HCT116 (cell line): ENCODE measurements at regions not wholly inside any gene's neighbourhood (a gene's known extent, or its start where the extent isn't known, plus 50 kb on each side); places are given as distances from the start of the nearest gene placed in this dataset.
"Not testable (repeated sequence)": the region's sequence is repeated elsewhere in the genome, so short reads cannot be mapped to it uniquely, and the experiment has no call there.

Experiments used
- ATAC-seq: fragments of 200-7000 bp; cut with Tn5 transposase; 2 replicates; pipeline ENCODE4 v1.9.1; 2020; ENCODE audit warnings: mild to moderate bottlenecking, moderate library complexity
- BruUV-seq: library from RNA; stranded (reverse); fragments of 400-500 nt; replicated peaks from 2 replicates; lab custom pipeline; 2021; lab: Mats Ljungman, UMichigan
- CTCF ChIA-PET: fragments of 300-600 bp; sonication (Branson Sonifier 250); formaldehyde crosslinking; loops from one replicate; lab custom pipeline; 2021; ENCODE audit warnings: antibody characterized with exemption; lab: Charles Lee
- POLR2A ChIA-PET: fragments of 300-600, 350-600 bp; sonication (Branson Sonifier 250); formaldehyde crosslinking; loops from one replicate; lab custom pipeline; 2021; ENCODE audit warnings: antibody characterized with exemption; lab: Charles Lee
- RAD21 ChIA-PET, 2 experiments: fragments of 300-600 bp; sonication (Branson Sonifier 250); formaldehyde crosslinking; loops; one replicate each; lab custom pipeline; 2023; ENCODE audit warnings: low total read pairs in 2 of 2; ENCODE audit not compliant: uncharacterized antibody in 2 of 2, unreplicated experiment in 2 of 2, low non-redundant PET in 1 of 2; lab: Charles Lee
- DNase-seq: peaks from one replicate; pipeline ENCODE4 v3.0.0-alpha.2; 2010; ENCODE audit warnings: low read depth, low spot score
- H2AFZ ChIP-seq: fragments of 200-600 bp; shearing (Covaris generic), sonication (generic); 2 replicates; pipeline ENCODE4 v1.6.1; 2017; ENCODE audit warnings: low read depth, mixed run types, mixed read lengths, antibody characterized with exemption, low read length; ENCODE audit not compliant: poor library complexity, severe bottlenecking
- H3K27ac ChIP-seq: 2 replicates; pipeline ENCODE4 v1.5.1; 2012; ENCODE audit warnings: low read depth, low read length
- H3K27me3 ChIP-seq: fragments of 200-600 bp; sonication (generic); 2 replicates; pipeline ENCODE4 v1.6.1; 2016; ENCODE audit warnings: mixed run types, low read length, mixed read lengths; ENCODE audit not compliant: insufficient read depth
- H3K36me3 ChIP-seq, 2 experiments: fragments of 200-500 bp in 1 of 2; fragments of 200-600 bp in 1 of 2; sonication (Bioruptor generic) in 1 of 2; sonication (generic) in 1 of 2; 2 replicates each; pipeline versions ENCODE4 v1.5.1 to v1.6.1; 2014 to 2016; ENCODE audit warnings: low read length in 2 of 2, inconsistent platforms in 1 of 2, mixed read lengths in 1 of 2, mixed run types in 1 of 2; ENCODE audit not compliant: insufficient read depth in 2 of 2, control insufficient read depth in 1 of 2
- H3K4me1 ChIP-seq, 2 experiments: fragments of 200-600 bp in 1 of 2; sonication (generic) in 1 of 2; 2 replicates each; pipeline versions ENCODE4 v1.5.1 to v1.6.1; 2012 to 2017; ENCODE audit warnings: low read length in 2 of 2, inconsistent platforms in 1 of 2, mild to moderate bottlenecking in 1 of 2, mixed read lengths in 1 of 2, mixed run types in 1 of 2, moderate library complexity in 1 of 2; ENCODE audit not compliant: insufficient read depth in 2 of 2, control insufficient read depth in 1 of 2
- H3K4me2 ChIP-seq: fragments of 200-600 bp; sonication (generic); 2 replicates; pipeline ENCODE4 v1.6.1; 2017; ENCODE audit warnings: mixed run types, low read length, mixed read lengths
- H3K4me3 ChIP-seq, 2 experiments: fragments of 200-600 bp in 1 of 2; sonication (generic) in 1 of 2; replicated peaks in 1 of 2; 2 replicates each; pipeline ENCODE4 v1.5.1; 2011 to 2016; ENCODE audit warnings: low read length in 2 of 2, control low read depth in 1 of 2, low read depth in 1 of 2, mild to moderate bottlenecking in 1 of 2, mixed read lengths in 1 of 2, mixed run types in 1 of 2
- H3K79me2 ChIP-seq: fragments of 200-600 bp; sonication (generic); 2 replicates; pipeline ENCODE4 v1.6.1; 2017; ENCODE audit warnings: mild to moderate bottlenecking, mixed run types, low read length, moderate library complexity, mixed read lengths; ENCODE audit not compliant: insufficient read depth
- H3K9ac ChIP-seq: fragments of 200-600 bp; sonication (generic); 2 replicates; pipeline ENCODE4 v1.6.1; 2016; ENCODE audit warnings: low read length, mixed read lengths
- H3K9me2 ChIP-seq: fragments of 200-600 bp; sonication (generic), shearing (Covaris generic); 2 replicates; pipeline ENCODE4 v1.6.1; 2017; ENCODE audit warnings: mixed run types, mild to moderate bottlenecking, moderate library complexity; ENCODE audit not compliant: insufficient read depth
- H3K9me3 ChIP-seq, 2 experiments: fragments of 200-500 bp in 1 of 2; fragments of 200-600 bp in 1 of 2; sonication (Bioruptor generic) in 1 of 2; sonication (generic) in 1 of 2; 2 replicates each; pipeline ENCODE4 v1.6.1; 2014 to 2017; ENCODE audit warnings: low read length in 2 of 2, mixed read lengths in 2 of 2, inconsistent platforms in 1 of 2, low read depth in 1 of 2, mild to moderate bottlenecking in 1 of 2, mixed run types in 1 of 2, moderate library complexity in 1 of 2; ENCODE audit not compliant: control insufficient read depth in 1 of 2, insufficient read depth in 1 of 2
- H4K20me1 ChIP-seq: fragments of 200-600 bp; sonication (generic), shearing (Covaris generic); 2 replicates; pipeline ENCODE4 v1.6.1; 2017; ENCODE audit warnings: mixed run types, mild to moderate bottlenecking, moderate library complexity; ENCODE audit not compliant: insufficient read depth
- CEBPB ChIP-seq: IDR thresholded peaks from 2 replicates; pipeline ENCODE4 v1.6.1; 2012; ENCODE audit warnings: low read depth
- ELF1 ChIP-seq: IDR thresholded peaks from 2 replicates; pipeline ENCODE4 v1.6.1; 2012; ENCODE audit warnings: low read depth, borderline replicate concordance
- EZH2phosphoT487 ChIP-seq: fragments of 200-600 bp; IDR thresholded peaks from 2 replicates; pipeline ENCODE4 v1.6.1; 2018; ENCODE audit warnings: antibody characterized with exemption, borderline replicate concordance
- JUND ChIP-seq: IDR thresholded peaks from 2 replicates; pipeline ENCODE4 v1.6.1; 2012
- POLR2A ChIP-seq: IDR thresholded peaks from 2 replicates; pipeline ENCODE4 v1.7.0; 2011; ENCODE audit warnings: borderline replicate concordance; ENCODE audit not compliant: insufficient read depth, insufficient read length; ENCODE audit errors: extremely low read depth
- POLR2AphosphoS5 ChIP-seq: IDR thresholded peaks from 2 replicates; pipeline ENCODE4 v1.6.1; 2011; ENCODE audit warnings: mild to moderate bottlenecking, low read depth, low read length, moderate library complexity
- SIN3A ChIP-seq: IDR thresholded peaks from 2 replicates; pipeline ENCODE4 v1.6.1; 2012; ENCODE audit warnings: low read depth
- SP1 ChIP-seq: IDR thresholded peaks from 2 replicates; pipeline ENCODE4 v1.6.1; 2012; ENCODE audit warnings: low read depth
- SRF ChIP-seq: IDR thresholded peaks from 2 replicates; pipeline ENCODE4 v1.6.1; 2012; ENCODE audit warnings: low read depth
- TCF7L2 ChIP-seq: IDR thresholded peaks from 2 replicates; pipeline ENCODE4 v1.7.0; 2011; ENCODE audit warnings: borderline replicate concordance, inconsistent platforms; ENCODE audit not compliant: insufficient read depth, insufficient read length; ENCODE audit errors: extremely low read depth
- YY1 ChIP-seq: IDR thresholded peaks from 2 replicates; pipeline ENCODE4 v1.6.1; 2011; ENCODE audit warnings: low read length, low read depth, moderate library complexity, mild to moderate bottlenecking; ENCODE audit not compliant: insufficient replicate concordance; ENCODE audit errors: extremely low read depth
- ZFX ChIP-seq: fragments of 450-650 bp; IDR thresholded peaks from 2 replicates; pipeline ENCODE4 v1.6.1; 2017
- intact Hi-C: fragments of 100-400 bp; cut with micrococcal nuclease; formaldehyde crosslinking; loops from 2 replicates; pipeline ENCODE4 v1.10.0; 2022
- TF ChIP-seq, protein P1 (sequence below): IDR thresholded peaks from 2 replicates; pipeline ENCODE4 v1.6.1; 2012
- TF ChIP-seq, protein P2 (sequence below): IDR thresholded peaks from 2 replicates; pipeline ENCODE4 v1.6.1; 2012; ENCODE audit warnings: low read depth

DNA sequence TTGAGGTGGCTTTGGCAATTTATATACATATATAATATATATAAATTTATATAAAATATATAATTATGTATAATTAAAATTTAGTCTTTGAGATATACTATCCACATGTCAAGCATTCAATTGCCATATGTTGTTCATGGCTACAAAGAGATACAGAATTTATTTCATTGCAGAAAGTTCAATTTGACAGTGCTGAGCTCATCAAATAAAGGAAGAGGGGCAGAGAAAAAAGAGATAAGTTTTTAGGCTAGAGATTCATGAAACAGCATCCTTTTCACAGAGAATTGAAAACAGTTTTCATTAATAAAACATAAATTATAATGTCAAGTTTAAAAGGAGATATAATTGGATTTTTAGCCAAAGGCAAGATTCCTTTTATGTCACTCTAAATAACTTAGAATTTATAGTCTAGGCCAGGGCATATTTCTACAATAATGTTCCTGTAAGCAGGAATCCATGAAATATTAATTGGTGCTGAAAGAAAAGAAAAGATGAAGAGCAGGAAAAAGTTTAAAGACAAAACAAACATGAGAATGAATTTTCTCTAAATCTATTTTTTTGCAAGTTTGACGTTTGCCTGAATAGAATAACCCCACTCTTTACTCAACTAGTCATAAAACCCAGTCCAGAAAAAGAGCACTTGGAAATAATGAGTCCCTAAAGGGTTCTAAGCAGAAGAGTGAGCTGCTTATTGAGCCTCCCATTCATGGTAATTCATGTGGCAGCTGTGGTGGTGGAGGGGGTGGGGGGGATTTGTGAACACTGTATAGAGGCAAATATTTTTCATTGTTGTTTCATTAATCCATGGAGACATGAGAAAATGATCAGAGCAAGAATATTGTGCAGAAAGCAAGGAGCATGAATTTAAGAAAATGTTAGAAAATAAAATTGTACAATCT lies 1279.5 kb downstream of the CDH12 start:
- H3K27ac ChIP-seq, result no peak overlapping the region
- BruUV-seq, result no TSS peak
- H3K36me3 ChIP-seq, result no peaks in the 10 kb centered on the region

DNA sequence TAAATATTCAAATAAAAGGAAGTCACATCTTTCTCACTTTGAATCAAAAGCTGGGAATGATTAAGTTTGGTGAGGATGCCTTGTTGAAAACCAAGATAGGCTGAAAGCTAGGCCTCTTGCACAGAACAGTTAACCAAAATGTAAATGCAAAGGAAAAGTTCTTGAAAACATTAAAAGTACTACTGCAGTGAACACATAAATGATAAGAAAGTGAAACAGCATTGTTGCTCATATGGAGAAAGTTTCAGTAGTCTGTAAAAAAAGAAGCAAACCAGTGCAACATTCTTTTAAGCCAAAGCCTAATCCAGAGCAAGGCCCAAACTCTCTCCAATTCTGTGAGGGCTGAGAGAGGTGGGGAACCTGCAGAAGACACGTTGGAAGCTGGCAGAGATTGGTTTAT lies 1281.9 kb downstream of the CDH12 start:
- H3K9me2 ChIP-seq, H3K27me3 ChIP-seq, H3K4me1 ChIP-seq, H4K20me1 ChIP-seq, RAD21 ChIA-PET, H2AFZ ChIP-seq, intact Hi-C loops, H3K4me3 ChIP-seq, H3K4me2 ChIP-seq, H3K9me3 ChIP-seq, DNase-seq, H3K27ac ChIP-seq, CTCF ChIA-PET, H3K36me3 ChIP-seq, ATAC-seq, BruUV-seq, H3K9ac ChIP-seq, H3K79me2 ChIP-seq, POLR2A ChIA-PET: not testable (repeated sequence)

More for the DNA sequence above, 1279.5 kb downstream of the CDH12 start:
- no peaks in the 10 kb centered on the region for H3K9me2 ChIP-seq
- no peaks in the 10 kb centered on the region for H3K4me1 ChIP-seq
- POLR2A ChIA-PET, result no interaction called here
- TF ChIP-seq, protein P1, sequence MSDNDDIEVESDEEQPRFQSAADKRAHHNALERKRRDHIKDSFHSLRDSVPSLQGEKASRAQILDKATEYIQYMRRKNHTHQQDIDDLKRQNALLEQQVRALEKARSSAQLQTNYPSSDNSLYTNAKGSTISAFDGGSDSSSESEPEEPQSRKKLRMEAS, result no peak
- TF ChIP-seq TCF7L2 (no peak), JUND (no peak), SP1 (no peak), EZH2phosphoT487 (no peak), POLR2AphosphoS5 (no peak), ZFX (no peak), YY1 (no peak), SRF (no peak), ELF1 (no peak), SIN3A (no peak), POLR2A (no peak), CEBPB (no peak)
- TF ChIP-seq, protein P2, sequence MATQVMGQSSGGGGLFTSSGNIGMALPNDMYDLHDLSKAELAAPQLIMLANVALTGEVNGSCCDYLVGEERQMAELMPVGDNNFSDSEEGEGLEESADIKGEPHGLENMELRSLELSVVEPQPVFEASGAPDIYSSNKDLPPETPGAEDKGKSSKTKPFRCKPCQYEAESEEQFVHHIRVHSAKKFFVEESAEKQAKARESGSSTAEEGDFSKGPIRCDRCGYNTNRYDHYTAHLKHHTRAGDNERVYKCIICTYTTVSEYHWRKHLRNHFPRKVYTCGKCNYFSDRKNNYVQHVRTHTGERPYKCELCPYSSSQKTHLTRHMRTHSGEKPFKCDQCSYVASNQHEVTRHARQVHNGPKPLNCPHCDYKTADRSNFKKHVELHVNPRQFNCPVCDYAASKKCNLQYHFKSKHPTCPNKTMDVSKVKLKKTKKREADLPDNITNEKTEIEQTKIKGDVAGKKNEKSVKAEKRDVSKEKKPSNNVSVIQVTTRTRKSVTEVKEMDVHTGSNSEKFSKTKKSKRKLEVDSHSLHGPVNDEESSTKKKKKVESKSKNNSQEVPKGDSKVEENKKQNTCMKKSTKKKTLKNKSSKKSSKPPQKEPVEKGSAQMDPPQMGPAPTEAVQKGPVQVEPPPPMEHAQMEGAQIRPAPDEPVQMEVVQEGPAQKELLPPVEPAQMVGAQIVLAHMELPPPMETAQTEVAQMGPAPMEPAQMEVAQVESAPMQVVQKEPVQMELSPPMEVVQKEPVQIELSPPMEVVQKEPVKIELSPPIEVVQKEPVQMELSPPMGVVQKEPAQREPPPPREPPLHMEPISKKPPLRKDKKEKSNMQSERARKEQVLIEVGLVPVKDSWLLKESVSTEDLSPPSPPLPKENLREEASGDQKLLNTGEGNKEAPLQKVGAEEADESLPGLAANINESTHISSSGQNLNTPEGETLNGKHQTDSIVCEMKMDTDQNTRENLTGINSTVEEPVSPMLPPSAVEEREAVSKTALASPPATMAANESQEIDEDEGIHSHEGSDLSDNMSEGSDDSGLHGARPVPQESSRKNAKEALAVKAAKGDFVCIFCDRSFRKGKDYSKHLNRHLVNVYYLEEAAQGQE, result no peak
- H3K4me3 ChIP-seq, result no peak overlapping the region
- H3K27me3 ChIP-seq, result no peaks in the 10 kb centered on the region
- no peaks in the 10 kb centered on the region; a peak in 1 of 4 replicates for H3K9me3 ChIP-seq
- RAD21 ChIA-PET, result no interaction called here
- ATAC-seq, result no peak
- H3K9ac ChIP-seq, result no peak overlapping the region
- H3K79me2 ChIP-seq, result no peaks in the 10 kb centered on the region
- no peak for DNase-seq
- CTCF ChIA-PET, result no interaction called here
- no peak overlapping the region for H3K4me2 ChIP-seq
- no peaks in the 10 kb centered on the region for H4K20me1 ChIP-seq
- no peak overlapping the region for H2AFZ ChIP-seq
- intact Hi-C loops, result no loop called here
